Kidney (tissue), 13 donors: ENCODE measurements at regions not wholly inside any gene's neighbourhood (a gene's known extent, or its start where the extent isn't known, plus 50 kb on each side); places are given as distances from the start of the nearest gene placed in this dataset.

ENCODE experiments used
- DNase-seq, 5 donors: peaks; one replicate each; pipeline ENCODE4 v3.0.0-alpha.2; 2013 to 2020
- FAIRE-seq: peaks from 2 replicates; lab custom pipeline; 2012; peaks lifted over from hg19 to GRCh38; lab: Jason Lieb, UNC
- H3K27ac ChIP-seq, 2 donors: one replicate each; pipeline ENCODE4 v1.7.0; 2013; ENCODE audit warnings: low read depth in 2 of 2, low read length in 2 of 2, inconsistent platforms in 1 of 2
- H3K27me3 ChIP-seq: one replicate; pipeline ENCODE4 v1.7.1; 2013; ENCODE audit warnings: low read length, inconsistent platforms; ENCODE audit not compliant: control insufficient read depth, insufficient read depth
- H3K36me3 ChIP-seq, 3 donors: one replicate each; pipeline versions ENCODE4 v1.7.0 to v1.7.1; 2013; ENCODE audit warnings: low read length in 3 of 3, control low read depth in 1 of 3, inconsistent platforms in 1 of 3; ENCODE audit not compliant: insufficient read depth in 3 of 3, control insufficient read depth in 2 of 3
- H3K4me1 ChIP-seq, 3 donors: one replicate each; pipeline versions ENCODE4 v1.7.0 to v1.7.1; 2013; ENCODE audit warnings: low read length in 3 of 3, inconsistent platforms in 1 of 3, low read depth in 1 of 3; ENCODE audit not compliant: control insufficient read depth in 2 of 3, insufficient read depth in 2 of 3
- H3K4me3 ChIP-seq, 3 donors: one replicate each; pipeline versions ENCODE4 v1.7.0 to v1.8.1; 2013; ENCODE audit warnings: low read length in 3 of 3, control low read depth in 1 of 3, inconsistent platforms in 1 of 3
- H3K9ac ChIP-seq, 3 donors: one replicate each; pipeline versions ENCODE4 v1.7.0 to v1.7.1; 2013; ENCODE audit warnings: low read length in 3 of 3, control low read depth in 1 of 3, inconsistent platforms in 1 of 3
- H3K9me3 ChIP-seq, 3 donors: one replicate each; pipeline versions ENCODE4 v1.7.0 to v1.7.1; 2013; ENCODE audit warnings: low read length in 3 of 3, control low read depth in 1 of 3, inconsistent platforms in 1 of 3; ENCODE audit not compliant: control insufficient read depth in 2 of 3, insufficient read depth in 1 of 3
- intact Hi-C: fragments of 100-400 bp; cut with DNase I; formaldehyde crosslinking; loops from one replicate; pipeline ENCODE4 v1.11.1; 2022
- TF ChIP-seq, protein P1 (sequence below): IDR thresholded peaks from 3 replicates; pipeline ENCODE4 v1.5.1; 2012; ENCODE audit warnings: mild to moderate bottlenecking, moderate library complexity, borderline replicate concordance; ENCODE audit not compliant: insufficient read depth; ENCODE audit errors: extremely low read depth
- donor health status: control.
- donor health status: control.
- donor health status: control.
- donor health status: control.
- donor health status: control.
- donor health status: DM: yes; HTN: yes; CAD: no.
- donor health status: Normal renal cell carcinoma (clear cell type).

DNA sequence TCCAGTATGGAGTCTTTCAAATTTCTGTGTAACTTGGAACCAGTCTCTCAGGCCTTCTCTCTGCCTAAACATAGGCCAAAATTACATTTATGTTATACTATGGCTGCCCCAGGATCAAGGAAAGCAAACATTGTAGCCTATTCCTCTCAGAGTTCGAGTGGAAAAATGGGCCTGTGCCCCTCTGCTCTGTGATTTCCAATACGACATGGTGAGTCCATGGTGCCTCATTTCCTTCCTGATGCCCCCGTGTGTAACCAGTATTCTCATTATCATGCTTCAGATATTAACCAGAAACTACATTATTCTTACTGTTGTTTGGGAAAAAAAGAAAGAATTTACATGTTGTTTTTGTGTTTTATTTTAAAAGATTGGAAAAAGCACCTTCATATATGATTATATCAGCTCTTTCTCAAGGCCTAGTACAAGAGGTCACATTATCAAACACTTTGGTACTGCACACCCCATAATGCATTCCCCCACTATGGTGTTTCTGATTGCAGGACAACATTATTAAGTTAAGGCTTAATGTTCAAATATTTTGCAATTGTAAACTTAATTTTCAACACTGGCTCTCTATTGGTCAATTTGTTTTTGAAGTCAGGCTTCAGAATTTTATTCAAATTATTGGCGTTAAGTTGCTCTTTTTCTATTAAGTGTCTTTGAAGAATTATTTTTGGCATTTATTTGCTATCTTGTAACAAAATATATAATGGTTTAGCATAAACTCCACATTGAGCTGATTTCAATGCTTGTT is 151.8 kb upstream of the SLC27A6 start:
- Histone ChIP-seq H3K27ac (no peak overlapping the region), H3K27me3 (no peaks in the 10 kb centered on the region), H3K4me1 (no peaks in the 10 kb centered on the region), H3K36me3 (no peaks in the 10 kb centered on the region), H3K4me3 (no peak overlapping the region), H3K9me3 (no peaks in the 10 kb centered on the region), H3K9ac (no peak overlapping the region)
- FAIRE-seq (no peak), DNase-seq (no peak)
- intact Hi-C loops = no loop called here
- TF ChIP-seq, protein P1, sequence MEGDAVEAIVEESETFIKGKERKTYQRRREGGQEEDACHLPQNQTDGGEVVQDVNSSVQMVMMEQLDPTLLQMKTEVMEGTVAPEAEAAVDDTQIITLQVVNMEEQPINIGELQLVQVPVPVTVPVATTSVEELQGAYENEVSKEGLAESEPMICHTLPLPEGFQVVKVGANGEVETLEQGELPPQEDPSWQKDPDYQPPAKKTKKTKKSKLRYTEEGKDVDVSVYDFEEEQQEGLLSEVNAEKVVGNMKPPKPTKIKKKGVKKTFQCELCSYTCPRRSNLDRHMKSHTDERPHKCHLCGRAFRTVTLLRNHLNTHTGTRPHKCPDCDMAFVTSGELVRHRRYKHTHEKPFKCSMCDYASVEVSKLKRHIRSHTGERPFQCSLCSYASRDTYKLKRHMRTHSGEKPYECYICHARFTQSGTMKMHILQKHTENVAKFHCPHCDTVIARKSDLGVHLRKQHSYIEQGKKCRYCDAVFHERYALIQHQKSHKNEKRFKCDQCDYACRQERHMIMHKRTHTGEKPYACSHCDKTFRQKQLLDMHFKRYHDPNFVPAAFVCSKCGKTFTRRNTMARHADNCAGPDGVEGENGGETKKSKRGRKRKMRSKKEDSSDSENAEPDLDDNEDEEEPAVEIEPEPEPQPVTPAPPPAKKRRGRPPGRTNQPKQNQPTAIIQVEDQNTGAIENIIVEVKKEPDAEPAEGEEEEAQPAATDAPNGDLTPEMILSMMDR = no peak

DNA sequence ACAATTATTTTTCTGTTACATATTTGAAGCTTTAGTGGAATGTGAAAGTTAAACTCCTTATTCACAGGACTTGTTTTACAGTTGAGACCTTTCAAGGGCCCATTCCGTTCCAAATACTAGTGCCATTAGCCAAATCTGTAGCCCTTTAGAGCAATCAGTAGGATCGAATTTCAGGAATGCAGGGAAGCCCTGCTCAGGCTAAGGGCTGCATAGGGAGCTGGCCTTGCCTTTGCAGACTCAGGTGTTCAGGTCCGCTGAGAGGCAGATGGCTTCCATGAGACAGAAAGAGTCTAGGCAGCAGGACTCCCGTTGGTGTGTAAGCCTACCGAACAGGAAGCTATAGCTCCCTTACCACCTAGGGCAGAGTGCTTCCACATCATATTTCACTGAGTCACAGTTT is 150.1 kb upstream of the SLC27A6 start:
- TF ChIP-seq, protein P1 = no peak

DNA sequence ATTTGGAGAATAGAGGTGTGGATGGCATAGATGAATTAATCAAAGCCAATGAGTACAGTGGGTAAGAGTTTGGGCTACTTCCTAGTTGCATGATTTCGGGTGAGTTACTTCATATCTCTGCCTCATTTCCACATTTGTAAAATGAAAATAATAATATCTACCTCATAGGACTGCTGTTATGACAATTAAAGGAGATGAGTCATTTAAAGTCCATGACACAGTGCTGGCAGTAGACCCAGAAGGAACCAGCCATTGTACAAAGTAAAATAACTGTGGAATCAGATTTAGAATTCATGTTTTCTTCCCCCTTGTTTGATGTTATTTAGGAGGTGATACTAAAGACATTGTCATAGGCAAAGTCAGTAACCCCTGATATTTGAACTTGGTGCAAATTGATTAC is 139.5 kb upstream of the SLC27A6 start:
- Histone ChIP-seq H3K9me3 (no peaks in the 10 kb centered on the region), H3K36me3 (no peaks in the 10 kb centered on the region), H3K4me3 (no peak overlapping the region), H3K27ac (no peak overlapping the region), H3K4me1 (no peaks in the 10 kb centered on the region), H3K27me3 (no peaks in the 10 kb centered on the region), H3K9ac (no peak overlapping the region)
- FAIRE-seq = no peak
- no peak for DNase-seq
- TF ChIP-seq, protein P1 = no peak
- intact Hi-C loops = no loop called here

More for the DNA sequence above, 150.1 kb upstream of the SLC27A6 start:
- Histone ChIP-seq H3K9ac (no peak overlapping the region), H3K9me3 (no peaks in the 10 kb centered on the region), H3K4me3 (no peak overlapping the region), H3K27ac (no peak overlapping the region), H3K4me1 (no peaks in the 10 kb centered on the region), H3K27me3 (no peaks in the 10 kb centered on the region), H3K36me3 (no peaks in the 10 kb centered on the region)
- intact Hi-C loops = no loop called here
- DNase-seq = no peak
- no peak for FAIRE-seq
